HG03159 (cell line): ENCODE measurements at regions not wholly inside any gene's neighbourhood (a gene's known extent, or its start where the extent isn't known, plus 50 kb on each side); places are given as distances from the start of the nearest gene placed in this dataset.
"Not testable (repeated sequence)": the region's sequence is repeated elsewhere in the genome, so short reads cannot be mapped to it uniquely, and the experiment has no call there.

ENCODE experiments used
- ATAC-seq: cut with Tn5 transposase; IDR thresholded peaks from one replicate; pipeline ENCODE4 v1.9.1; 2021; ENCODE audit warnings: mild to moderate bottlenecking, moderate library complexity; ENCODE audit not compliant: unreplicated experiment

DNA sequence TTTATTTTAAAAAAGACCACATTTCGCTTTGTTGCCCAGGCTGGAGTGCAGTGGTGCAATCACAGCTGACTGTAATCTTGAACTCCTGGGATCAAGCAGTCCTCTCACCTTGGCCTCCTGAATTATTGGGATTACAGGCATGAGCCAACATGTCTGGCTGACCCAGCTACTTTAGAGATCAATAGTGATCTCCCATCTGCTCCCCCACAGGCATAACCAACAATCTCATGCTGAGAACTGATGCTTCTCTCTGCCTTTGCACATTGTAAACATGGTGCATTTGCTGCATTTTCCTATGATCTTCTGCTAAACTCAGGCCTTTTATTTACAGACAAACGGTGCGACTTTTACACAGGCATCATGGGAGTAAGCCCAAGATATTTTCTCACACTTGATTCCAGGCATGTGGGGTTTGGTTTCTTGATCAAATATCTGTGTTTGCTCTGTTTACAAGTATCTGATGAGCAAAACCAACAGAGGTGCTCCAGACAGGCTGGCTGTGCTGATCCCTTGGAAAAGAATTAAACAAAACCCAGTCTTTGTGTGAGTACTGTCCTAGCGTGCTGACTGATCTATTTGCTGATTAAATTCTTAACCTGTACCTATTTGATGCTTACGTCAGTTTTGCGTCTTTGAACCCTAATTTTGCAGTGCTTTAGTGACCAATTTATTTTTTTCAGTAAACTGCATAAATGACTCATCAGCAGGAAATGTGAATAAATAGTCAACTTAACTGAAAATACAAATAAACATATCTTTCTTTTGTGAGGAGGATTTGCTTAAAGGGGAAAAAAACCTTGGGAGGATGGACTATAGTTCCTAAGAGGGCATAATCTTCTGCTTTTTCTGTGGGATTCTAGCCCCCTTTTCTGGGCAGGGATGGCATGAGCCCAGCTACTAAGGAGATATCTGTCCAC is 191.7 kb upstream of the NR3C1 start:
- no peak for ATAC-seq

DNA sequence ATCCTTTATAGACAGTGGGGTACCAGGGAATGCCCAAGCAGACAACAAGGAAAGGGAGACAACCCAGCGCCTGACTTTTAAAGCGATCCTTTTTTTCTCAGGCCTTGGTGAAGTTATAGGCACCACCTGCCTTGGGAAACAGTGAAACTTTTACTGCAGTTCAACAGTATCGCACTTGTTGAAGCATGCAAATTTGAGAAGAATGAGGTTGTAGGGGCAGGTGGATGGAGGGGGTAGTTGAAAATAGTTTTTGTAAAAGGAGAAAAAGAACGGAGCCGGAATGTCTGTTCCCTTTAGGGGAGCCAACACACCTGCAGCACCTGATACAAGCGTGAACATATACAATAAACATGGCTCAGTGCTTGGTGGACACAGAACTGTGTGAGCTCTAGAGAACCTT is 190.2 kb upstream of the NR3C1 start:
- no peak for ATAC-seq

DNA sequence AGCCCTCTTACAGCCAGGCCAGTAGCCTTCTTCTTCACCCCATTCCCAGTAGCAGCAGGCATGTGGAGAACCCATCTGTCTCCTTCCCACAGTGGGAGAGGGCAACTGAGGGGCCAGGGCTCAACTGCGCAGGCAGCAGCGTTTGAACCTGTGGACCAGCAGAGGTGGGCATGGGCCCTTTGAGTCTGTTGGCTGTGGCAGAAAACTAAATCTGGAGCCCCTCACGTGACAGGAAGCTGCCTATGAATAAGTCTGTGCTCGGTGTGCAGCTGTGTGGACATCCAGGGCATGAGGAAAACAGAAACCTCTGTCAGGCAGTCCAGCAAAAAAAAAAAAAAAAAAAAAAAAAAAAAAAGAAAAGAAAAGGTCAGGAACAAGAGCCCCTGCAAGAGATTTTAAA is 189.2 kb upstream of the NR3C1 start:
- ATAC-seq, result peak; percentile 81

DNA sequence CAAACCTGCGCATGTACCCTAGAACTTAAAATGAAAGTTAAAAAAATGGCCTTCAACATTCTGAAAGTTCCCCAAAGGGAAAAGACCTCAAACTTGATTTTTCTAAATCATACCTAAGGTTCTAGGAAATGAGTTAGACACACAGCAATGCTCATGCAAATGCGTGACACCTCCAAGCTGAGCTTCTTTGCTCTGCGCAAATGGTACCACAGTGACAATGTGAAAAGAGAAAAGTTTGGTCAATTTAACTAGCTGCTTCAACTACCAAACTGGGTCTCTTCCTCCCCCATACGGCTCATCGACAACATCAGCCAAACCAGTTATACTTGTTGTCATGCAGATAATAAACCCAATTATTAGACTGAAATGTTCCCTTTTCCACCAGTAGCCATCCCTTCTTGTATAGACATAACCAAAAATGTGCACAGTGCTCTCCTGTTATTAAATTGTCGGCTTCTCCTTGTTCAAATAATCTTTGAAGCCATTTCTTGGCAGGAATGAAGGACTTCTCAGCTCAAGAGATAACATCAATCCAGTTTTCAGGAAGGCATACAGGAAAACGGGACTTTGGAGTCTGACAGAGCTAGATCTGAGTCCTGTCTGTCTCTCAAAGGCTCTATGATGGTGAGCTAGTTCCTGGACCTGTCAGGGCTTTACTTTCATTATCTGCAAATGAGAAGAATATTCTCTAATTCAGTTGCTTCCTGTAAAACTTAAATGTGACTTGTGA is 185.6 kb upstream of the NR3C1 start:
- ATAC-seq, result no peak

DNA sequence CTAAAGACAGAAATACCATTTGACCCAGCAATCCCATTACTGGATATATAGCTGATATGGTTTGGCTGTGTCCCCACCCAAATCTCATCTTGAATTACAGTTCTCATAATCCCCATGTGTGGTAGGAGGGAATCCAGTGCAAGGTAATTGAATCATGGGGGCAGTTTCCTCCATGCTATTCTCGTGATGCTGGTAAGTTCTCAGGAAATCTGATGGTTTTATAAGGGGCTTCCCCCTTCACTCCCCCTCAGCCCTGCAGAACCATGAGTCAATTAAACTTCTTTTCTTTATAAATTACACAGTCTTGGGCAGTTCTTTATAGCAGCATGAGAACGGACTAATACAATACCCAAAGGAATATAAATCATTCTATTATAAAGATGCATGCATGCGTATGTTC is 184.6 kb upstream of the NR3C1 start:
- ATAC-seq, result not testable (repeated sequence)

DNA sequence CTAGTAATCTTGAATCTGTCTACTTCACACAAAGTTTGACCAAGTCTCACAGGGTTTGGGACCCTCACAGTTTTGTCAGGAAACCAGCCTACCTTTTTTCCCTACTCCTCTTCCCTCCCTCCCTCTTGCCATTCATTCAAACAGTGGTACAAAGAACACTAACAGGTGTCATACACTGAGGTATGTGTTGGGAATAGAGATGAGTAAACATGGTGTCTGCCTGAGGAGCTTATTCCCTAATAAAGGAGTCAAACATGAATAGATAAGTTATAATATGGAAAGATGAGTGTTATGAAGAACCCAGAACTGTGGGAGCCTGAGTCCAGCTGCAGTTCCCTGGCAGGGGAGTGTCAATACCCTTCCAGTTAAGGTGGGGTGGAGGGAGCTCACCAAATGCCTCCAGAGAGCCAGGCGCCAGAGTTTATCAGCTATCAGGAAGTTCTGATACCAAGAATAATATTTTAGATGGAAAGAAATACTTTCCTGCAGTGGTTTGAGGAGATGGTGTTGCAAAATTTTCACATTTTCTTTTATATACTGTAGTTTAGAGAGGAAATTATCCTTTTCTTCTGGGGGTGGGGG is 183.4 kb upstream of the NR3C1 start:
- ATAC-seq, result no peak

DNA sequence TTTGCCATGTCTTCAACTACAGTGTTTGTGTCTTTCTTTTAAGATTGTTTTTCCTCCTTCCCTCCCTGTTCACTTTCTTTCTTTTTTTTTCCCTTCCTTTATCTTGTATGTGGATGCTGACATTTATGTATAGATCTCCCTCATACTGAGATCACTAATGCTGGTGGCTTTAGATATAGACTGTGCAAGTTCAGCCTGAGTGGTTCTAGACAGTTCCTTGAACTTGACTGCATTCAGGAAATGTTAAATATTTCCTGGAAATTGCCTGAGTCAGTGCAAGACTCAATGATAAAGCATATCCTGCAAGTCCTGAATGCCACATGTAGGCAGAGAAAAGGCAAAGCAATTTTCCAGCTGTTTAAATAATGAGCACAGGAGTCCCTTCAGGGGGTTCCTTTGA is 182.5 kb upstream of the NR3C1 start:
- ATAC-seq, result no peak

DNA sequence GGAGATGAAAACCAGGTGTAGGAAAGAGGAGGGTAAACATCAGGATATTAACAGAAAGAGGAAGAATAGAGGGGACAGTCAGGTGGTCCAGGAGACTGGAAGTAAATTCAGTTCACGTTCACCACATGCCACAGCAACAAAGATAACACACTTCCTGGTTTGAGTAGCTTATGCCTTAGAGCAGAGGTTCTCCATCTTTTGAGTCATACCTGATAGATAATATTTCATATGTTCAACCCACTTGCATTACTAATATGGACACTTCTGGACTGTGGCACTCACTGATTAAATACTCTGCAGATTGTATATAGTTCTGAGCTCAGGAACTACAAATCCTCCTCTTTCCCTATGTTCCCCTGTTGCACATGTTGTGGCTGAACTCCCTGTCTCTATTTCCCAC is 179.9 kb upstream of the NR3C1 start:
- no peak for ATAC-seq

DNA sequence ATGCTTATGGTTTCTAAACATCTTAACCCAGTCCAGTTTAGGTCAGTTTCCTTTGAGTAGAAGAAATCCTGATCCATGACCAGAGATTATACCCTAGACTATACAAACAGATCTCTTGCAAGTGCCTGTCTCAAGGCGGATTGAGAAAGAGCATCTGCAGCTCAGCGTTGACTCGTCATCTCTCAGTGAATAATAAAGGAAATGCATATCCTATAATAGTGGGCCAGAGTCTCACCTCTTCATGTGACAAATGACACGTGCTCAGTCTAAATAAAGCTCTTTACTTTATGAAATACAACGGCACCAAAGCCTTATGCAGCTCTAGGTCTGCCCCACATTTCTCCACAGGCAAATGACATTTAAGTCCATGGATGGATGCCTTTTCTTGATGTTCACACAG is 179.4 kb upstream of the NR3C1 start:
- no peak for ATAC-seq

DNA sequence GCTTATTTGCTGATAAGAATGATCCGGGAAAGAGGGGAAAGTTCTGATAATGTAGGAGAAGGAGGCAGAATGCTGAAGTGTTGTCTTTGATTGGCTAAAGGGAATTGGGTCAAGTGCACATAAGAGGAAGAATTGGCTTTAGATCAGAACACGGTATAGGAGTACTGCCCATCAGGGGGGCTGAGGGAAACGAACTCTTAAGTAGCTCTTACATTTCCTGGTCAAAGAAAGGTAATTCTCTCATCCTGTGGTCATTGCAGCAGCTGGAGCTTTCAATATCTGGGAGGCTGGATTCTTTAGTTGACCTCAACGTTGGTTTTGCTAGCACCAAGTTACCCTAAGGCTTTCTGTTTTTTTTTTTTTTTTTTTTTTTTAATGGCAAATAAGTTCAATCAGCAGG is 178.7 kb upstream of the NR3C1 start:
- no peak for ATAC-seq

DNA sequence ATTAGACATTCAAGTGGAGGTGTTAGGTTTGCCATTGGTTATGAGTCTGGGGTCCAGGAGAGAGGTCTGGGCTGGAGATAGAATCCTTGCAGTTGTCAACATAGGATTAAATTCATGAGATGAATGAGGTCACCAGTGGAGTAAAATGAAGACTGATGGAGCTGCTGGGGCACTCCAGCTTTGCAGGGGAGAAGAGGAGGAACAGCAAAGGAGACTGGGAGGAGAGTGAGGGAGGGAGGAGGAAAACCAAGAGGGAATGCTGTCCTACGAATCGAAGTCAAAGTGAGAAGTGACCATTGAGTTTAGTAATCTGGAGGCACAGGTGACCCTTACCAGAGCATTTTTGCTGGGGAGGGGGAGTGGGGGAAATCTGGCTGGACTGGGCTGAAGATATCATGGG is 178.2 kb upstream of the NR3C1 start:
- ATAC-seq, result no peak

DNA sequence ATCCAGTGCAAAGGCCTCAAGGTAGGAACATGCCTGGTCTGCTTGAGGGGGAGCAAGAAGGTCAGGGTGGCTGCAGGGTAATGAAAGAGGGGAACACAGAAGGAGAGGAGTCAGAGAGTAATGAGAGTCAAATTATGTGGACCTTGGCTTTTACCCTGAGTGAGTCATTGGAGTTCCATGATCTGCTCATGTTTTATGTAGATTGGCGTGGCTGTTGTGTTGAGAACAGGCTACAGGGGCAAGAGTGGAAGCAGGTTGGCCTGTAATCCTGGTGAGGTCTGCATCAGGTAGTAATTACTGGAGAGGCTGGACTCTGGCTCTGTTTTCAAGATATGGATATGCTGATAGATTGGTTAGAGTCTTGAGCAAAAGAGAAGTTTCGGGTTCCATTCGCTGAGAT is 177.7 kb upstream of the NR3C1 start:
- no peak for ATAC-seq

DNA sequence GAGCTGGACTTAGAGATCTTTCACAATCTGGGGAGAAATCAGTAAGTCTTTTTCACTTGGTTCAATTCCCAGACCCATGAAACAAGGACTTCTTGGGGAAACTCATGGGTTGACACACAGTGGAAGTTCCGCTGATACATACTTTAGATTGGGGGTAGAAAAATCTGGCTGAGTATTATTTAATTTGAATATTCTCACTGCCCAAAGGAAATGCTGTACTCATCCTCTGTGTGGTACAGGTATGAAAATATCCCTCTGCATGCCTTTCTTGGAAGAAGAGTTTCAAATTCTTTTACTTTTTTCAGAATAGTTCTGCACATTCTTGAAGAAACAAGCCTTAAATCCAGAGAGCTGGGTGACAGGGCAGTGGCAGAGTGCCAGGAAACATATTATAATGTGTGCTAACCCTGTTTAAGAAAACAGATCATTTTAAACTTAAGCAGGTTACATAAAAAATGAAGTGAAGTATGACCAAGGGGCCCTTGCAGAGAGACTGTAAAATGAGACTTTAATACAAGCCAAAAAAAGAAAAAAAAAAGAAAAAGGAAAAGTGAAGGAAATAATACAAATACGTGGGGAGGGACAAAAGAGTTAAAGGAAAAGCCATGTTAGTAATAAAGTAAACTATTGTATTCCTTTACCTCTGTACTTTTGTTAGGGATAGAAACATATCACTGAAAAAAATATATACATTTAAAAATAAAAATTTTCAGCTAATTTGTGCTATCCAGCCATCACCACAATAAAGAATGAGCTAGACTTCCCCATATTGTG is 173.4 kb upstream of the NR3C1 start:
- ATAC-seq, result no peak

DNA sequence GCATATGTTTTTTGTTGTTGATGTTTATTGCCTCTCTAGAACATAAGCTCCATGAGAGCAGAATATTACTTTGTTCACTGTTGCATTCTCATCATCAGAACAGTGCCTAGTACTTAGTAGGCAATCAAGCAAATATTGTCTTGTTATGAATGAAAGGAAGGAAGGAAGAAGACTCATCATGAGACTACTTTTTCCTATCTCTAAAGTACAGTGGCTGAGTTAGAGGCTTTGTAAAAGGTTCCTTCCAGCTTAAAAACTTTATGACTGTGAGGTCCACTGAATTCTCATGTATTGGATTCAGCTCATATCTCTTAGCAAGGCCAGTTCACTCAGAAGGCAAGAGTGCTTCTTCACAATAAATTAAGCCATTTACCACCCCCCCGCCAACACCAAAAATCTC is 171.8 kb upstream of the NR3C1 start:
- ATAC-seq, result no peak

DNA sequence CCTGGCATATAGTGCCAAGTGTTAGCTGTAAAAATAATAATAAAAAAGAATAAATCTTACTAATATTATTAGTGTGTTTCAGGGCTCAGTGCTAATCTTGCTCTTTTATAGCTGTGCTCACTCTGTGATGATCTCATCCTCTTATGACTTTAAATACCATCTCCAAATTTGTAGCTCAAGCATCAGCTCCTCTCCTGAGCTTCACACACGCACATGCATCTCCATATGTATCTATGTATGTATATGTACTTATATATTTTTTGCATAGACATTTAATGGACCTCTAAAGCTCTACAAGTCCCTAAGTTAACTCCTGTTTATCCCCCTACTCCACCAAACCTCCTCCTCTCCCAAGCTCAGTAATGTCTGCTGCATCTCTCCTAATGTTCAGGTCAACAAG is 170.8 kb upstream of the NR3C1 start:
- ATAC-seq, result no peak

DNA sequence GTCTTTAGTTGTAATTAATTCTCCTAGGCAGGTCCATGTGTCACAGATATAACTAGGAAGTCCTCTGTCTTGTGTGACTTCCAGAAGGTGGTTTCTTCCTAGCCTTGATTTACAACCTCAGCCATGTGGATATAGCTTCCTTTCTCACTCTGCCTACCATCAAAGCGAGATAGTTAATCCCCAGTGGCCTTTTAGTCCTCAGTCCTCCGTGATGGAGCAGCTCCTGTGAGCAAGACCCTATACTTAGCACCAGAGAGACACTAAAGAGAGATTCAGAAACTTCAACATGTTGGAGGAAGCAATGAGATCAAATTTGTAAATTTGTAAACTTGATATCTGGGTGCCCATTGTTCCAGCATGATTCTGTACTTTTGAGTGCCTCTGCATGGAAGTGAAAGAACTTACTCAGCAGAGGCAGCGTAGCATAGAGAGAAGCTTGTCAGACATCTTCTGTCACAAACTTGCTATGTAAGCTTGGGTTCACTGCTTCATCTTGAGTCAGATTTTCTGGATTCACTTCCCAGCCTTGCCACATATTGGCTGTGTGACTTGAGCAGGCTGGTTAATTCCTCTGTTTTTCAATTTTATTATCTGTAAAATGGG is 170.2 kb upstream of the NR3C1 start:
- peak; percentile 71 for ATAC-seq

DNA sequence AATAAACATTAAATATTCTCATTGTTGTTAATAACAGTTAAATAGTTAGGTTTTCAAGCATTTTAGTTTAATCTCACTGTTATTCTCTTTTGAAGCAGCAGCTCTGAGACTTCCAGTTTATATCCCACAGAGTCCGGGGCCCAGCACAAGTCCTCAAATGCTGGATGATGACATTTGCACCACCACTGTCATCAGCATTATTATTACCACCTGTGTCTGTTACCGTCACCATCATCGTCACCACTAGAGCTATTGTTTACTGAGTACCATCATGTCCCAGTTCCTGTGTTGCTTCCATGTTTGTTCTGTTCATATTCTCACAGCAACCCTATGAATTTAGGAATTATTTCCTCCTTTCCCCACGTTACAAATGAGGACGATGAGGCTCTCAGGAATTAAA is 169.2 kb upstream of the NR3C1 start:
- no peak for ATAC-seq

DNA sequence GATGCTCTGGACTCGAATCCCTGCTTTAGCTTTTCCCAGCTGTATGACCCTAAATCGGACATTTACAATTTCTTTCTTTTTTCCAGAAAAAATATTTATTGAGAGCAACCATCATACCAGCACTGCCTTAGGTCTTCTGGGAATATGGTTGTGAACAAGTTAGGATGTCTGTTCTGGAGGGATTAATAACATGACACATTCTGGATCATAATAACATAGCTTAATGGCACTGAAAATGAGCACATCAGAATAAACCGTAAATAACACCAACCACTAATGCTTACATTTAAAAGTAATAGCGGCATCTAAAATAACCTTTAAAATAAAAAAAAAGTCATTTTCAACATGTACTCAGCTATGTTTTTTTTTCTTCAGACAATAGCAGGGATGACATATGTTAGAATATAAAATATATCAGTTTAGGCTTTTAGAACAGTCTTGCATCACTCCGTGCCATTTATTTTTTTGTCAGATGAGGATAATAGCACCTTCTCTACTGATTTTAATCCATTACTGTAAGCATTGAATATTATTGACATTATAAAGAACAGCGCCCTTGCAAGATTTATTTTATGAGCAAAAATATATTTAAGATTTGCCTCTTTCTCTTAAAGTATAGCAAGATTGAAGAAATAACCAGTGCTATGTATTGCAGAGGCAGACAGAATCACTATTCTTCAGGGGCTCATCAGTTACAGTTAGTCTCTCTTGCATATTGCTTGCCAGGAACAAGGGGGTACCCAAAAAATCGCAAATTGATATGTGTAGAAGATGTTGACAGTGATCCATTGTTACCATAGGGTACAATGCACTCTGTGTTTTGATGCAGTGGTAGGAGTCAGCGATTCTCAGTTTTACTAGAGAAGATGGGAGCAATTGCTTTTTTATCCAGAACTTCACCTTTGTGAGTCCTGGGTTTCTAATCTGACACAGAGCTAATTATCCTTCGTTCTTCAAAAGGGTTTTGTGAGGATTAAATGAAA is 168.4 kb upstream of the NR3C1 start:
- no peak for ATAC-seq

DNA sequence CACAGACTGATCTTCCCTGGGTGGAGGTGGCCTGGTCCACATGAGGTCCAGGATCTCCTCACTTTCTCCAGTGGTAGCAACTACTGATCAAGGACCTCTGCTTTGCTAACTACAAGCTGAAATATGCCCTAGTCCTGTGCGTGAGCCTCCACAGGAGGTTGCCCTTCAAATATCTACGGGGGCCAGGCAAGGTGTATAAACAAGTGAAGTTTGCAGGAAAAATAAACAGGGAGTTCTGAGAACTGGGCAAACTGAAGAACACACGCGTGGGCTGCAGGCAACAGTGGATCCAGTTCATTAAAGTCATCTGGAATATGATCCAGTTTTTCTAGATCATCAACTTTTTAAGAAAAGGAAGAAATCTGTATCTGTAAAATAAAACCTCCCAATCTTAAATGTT is 167.5 kb upstream of the NR3C1 start:
- ATAC-seq, result no peak
